Panc1 (cell line): ENCODE measurements at regions not wholly inside any gene's neighbourhood (a gene's known extent, or its start where the extent isn't known, plus 50 kb on each side); places are given as distances from the start of the nearest gene placed in this dataset.

Source experiments
- POLR2AphosphoS5 ChIP-seq: IDR thresholded peaks from 2 replicates; pipeline ENCODE4 v1.6.1; 2012; ENCODE audit warnings: mild to moderate bottlenecking, low read depth, low read length, moderate library complexity
- SIN3A ChIP-seq: IDR thresholded peaks from 2 replicates; pipeline ENCODE4 v1.6.1; 2012; ENCODE audit warnings: low read depth, mild to moderate bottlenecking, low read length, moderate library complexity, borderline replicate concordance; ENCODE audit not compliant: insufficient read depth
- TF ChIP-seq, protein P1 (sequence below), 2 experiments: IDR thresholded peaks; 2 replicates each; pipeline ENCODE4 v1.6.1; 2011 to 2012; ENCODE audit warnings: low read depth in 2 of 2, control low read depth in 1 of 2, low read length in 1 of 2, mild to moderate bottlenecking in 1 of 2, moderate library complexity in 1 of 2; ENCODE audit not compliant: insufficient read depth in 1 of 2
- TF ChIP-seq, protein P2 (sequence below): fragments of 450-650 bp; IDR thresholded peaks from 2 replicates; pipeline ENCODE4 v1.5.1; 2017; ENCODE audit warnings: mild to moderate bottlenecking

DNA sequence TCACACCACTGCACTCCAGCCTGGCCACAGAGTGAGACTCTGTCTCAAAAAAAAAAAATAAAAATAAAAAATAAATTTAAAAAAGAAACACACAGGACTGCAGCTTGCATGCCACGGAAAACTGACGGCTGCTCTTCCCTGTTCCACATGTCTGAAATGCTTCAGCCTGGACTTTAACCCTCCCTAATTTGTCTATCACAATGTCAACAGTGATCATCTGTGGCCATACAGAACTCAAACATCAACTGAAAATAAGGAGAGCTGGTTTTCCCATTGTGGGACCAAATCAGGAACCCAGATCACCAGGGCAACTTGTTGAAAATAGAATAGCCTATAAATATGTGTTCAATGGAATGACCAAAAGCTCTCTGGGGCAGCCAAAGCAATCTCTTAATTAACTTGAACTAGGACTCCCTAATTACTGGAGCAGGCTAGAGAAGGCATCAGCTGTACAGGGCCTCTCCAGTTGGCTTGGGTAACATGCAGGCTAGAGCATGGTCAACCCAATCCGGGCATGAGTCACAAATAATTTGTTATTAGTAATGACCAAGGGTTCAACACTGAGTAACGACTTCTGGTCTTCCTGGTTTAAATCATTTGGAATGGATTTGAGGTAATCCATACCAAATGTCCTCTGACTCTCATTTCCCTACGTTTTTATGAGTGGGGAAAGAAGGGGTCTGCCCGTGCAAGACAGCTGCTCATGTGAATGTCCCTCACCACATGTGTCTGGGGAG, 62.7 kb upstream of the KAZN start:
- TF ChIP-seq, protein P1, sequence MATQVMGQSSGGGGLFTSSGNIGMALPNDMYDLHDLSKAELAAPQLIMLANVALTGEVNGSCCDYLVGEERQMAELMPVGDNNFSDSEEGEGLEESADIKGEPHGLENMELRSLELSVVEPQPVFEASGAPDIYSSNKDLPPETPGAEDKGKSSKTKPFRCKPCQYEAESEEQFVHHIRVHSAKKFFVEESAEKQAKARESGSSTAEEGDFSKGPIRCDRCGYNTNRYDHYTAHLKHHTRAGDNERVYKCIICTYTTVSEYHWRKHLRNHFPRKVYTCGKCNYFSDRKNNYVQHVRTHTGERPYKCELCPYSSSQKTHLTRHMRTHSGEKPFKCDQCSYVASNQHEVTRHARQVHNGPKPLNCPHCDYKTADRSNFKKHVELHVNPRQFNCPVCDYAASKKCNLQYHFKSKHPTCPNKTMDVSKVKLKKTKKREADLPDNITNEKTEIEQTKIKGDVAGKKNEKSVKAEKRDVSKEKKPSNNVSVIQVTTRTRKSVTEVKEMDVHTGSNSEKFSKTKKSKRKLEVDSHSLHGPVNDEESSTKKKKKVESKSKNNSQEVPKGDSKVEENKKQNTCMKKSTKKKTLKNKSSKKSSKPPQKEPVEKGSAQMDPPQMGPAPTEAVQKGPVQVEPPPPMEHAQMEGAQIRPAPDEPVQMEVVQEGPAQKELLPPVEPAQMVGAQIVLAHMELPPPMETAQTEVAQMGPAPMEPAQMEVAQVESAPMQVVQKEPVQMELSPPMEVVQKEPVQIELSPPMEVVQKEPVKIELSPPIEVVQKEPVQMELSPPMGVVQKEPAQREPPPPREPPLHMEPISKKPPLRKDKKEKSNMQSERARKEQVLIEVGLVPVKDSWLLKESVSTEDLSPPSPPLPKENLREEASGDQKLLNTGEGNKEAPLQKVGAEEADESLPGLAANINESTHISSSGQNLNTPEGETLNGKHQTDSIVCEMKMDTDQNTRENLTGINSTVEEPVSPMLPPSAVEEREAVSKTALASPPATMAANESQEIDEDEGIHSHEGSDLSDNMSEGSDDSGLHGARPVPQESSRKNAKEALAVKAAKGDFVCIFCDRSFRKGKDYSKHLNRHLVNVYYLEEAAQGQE (IDR thresholded peaks at IDR 0.05; ENCODE audit: insufficient read depth in 1 of 2, low read depth in 2 of 2, low read length in 1 of 2) = no peak
- TF ChIP-seq, protein P2, sequence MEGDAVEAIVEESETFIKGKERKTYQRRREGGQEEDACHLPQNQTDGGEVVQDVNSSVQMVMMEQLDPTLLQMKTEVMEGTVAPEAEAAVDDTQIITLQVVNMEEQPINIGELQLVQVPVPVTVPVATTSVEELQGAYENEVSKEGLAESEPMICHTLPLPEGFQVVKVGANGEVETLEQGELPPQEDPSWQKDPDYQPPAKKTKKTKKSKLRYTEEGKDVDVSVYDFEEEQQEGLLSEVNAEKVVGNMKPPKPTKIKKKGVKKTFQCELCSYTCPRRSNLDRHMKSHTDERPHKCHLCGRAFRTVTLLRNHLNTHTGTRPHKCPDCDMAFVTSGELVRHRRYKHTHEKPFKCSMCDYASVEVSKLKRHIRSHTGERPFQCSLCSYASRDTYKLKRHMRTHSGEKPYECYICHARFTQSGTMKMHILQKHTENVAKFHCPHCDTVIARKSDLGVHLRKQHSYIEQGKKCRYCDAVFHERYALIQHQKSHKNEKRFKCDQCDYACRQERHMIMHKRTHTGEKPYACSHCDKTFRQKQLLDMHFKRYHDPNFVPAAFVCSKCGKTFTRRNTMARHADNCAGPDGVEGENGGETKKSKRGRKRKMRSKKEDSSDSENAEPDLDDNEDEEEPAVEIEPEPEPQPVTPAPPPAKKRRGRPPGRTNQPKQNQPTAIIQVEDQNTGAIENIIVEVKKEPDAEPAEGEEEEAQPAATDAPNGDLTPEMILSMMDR = no peak
- TF ChIP-seq POLR2AphosphoS5 (no peak), SIN3A (no peak)
